Liver (tissue), 8 donors: ENCODE measurements at regions not wholly inside any gene's neighbourhood (a gene's known extent, or its start where the extent isn't known, plus 50 kb on each side); places are given as distances from the start of the nearest gene placed in this dataset.

Source experiments
- DNase-seq: peaks from one replicate; pipeline ENCODE4 v3.0.0-alpha.2; 2017; ENCODE audit warnings: low spot score
- H3K27ac ChIP-seq, 2 donors: one replicate each; pipeline ENCODE4 v1.7.0; 2013; ENCODE audit warnings: inconsistent platforms in 2 of 2, low read length in 2 of 2, control low read depth in 1 of 2, low read depth in 1 of 2, mild to moderate bottlenecking in 1 of 2
- H3K27me3 ChIP-seq, 4 donors: one replicate each; pipeline versions ENCODE4 v1.6.1 to v1.7.0; 2013; ENCODE audit warnings: low read length in 3 of 4, inconsistent platforms in 1 of 4, mild to moderate bottlenecking in 1 of 4, moderate library complexity in 1 of 4; ENCODE audit not compliant: control insufficient read depth in 4 of 4, insufficient read depth in 4 of 4
- H3K36me3 ChIP-seq, 4 donors: one replicate each; pipeline versions ENCODE4 v1.6.1 to v1.7.0; 2013; ENCODE audit warnings: low read length in 3 of 4, mild to moderate bottlenecking in 3 of 4, low read depth in 1 of 4, moderate library complexity in 1 of 4; ENCODE audit not compliant: control insufficient read depth in 4 of 4, insufficient read depth in 3 of 4
- H3K4me1 ChIP-seq, 4 donors: one replicate each; pipeline versions ENCODE4 v1.6.1 to v1.7.0; 2013; ENCODE audit warnings: low read length in 3 of 4, mild to moderate bottlenecking in 3 of 4, moderate library complexity in 1 of 4; ENCODE audit not compliant: control insufficient read depth in 4 of 4, insufficient read depth in 4 of 4
- H3K4me3 ChIP-seq, 3 donors: one replicate each; pipeline versions ENCODE4 v1.6.1 to v1.7.0; 2013; ENCODE audit warnings: low read length in 3 of 3, control low read depth in 1 of 3, low read depth in 1 of 3, mild to moderate bottlenecking in 1 of 3
- H3K9ac ChIP-seq, 2 donors: one replicate each; pipeline ENCODE4 v1.7.0; 2013; ENCODE audit warnings: low read length in 2 of 2, mild to moderate bottlenecking in 2 of 2, moderate library complexity in 2 of 2, control low read depth in 1 of 2, low read depth in 1 of 2
- H3K9me3 ChIP-seq, 4 donors: one replicate each; pipeline versions ENCODE4 v1.6.1 to v1.7.0; 2013; ENCODE audit warnings: low read length in 3 of 4; ENCODE audit not compliant: control insufficient read depth in 4 of 4
- EGR1 ChIP-seq, 2 donors: IDR thresholded peaks; 2 replicates each; pipeline ENCODE4 v1.6.1; 2016 to 2018; ENCODE audit warnings: antibody characterized with exemption in 2 of 2, low read depth in 2 of 2
- FOXA1 ChIP-seq: IDR thresholded peaks from 2 replicates; pipeline ENCODE4 v1.6.1; 2016; ENCODE audit warnings: antibody characterized with exemption
- FOXA2 ChIP-seq: IDR thresholded peaks from 2 replicates; pipeline ENCODE4 v1.6.1; 2016; ENCODE audit warnings: antibody characterized with exemption
- GABPA ChIP-seq, 2 donors: IDR thresholded peaks in 1 of 2; conservative IDR thresholded peaks in 1 of 2; 2 replicates each; pipeline ENCODE4 v1.6.1; 2016; ENCODE audit warnings: antibody characterized with exemption in 2 of 2, mild to moderate bottlenecking in 1 of 2, moderate library complexity in 1 of 2
- HNF4A ChIP-seq, 2 donors: conservative IDR thresholded peaks; 2 replicates each; pipeline ENCODE4 v1.6.1; 2016; ENCODE audit warnings: antibody characterized with exemption in 2 of 2, mild to moderate bottlenecking in 2 of 2
- HNF4G ChIP-seq: IDR thresholded peaks from 2 replicates; pipeline ENCODE4 v1.6.1; 2016; ENCODE audit warnings: antibody characterized with exemption
- JUND ChIP-seq, 2 donors: IDR thresholded peaks; 2 replicates each; pipeline ENCODE4 v1.6.1; 2016; ENCODE audit warnings: antibody characterized with exemption in 2 of 2
- NR2F2 ChIP-seq: IDR thresholded peaks from 2 replicates; pipeline ENCODE4 v1.6.1; 2016; ENCODE audit warnings: antibody characterized with exemption
- RAD21 ChIP-seq, 2 donors: IDR thresholded peaks; 2 replicates each; pipeline ENCODE4 v1.6.1; 2016; ENCODE audit warnings: antibody characterized with exemption in 2 of 2, mild to moderate bottlenecking in 2 of 2
- RXRA ChIP-seq, 2 donors: IDR thresholded peaks; 2 replicates each; pipeline ENCODE4 v1.6.1; 2017 to 2018; ENCODE audit warnings: antibody characterized with exemption in 2 of 2, mild to moderate bottlenecking in 1 of 2
- SP1 ChIP-seq: IDR thresholded peaks from 2 replicates; pipeline ENCODE4 v1.6.1; 2018; ENCODE audit warnings: antibody characterized with exemption, mild to moderate bottlenecking
- TAF1 ChIP-seq: conservative IDR thresholded peaks from 2 replicates; pipeline ENCODE4 v1.6.1; 2016; ENCODE audit warnings: antibody characterized with exemption, mild to moderate bottlenecking
- YY1 ChIP-seq: IDR thresholded peaks from 2 replicates; pipeline ENCODE4 v1.6.1; 2016; ENCODE audit warnings: antibody characterized with exemption, mild to moderate bottlenecking
- WGBS: extraction: QIAGEN DNeasy Blood & Tissue Kit; methylation state at CpG from one replicate; pipeline ENCODE4 v1.1.7; 2013; 5-methylcytosine and 5-hydroxymethylcytosine counted together
- TF ChIP-seq, protein P1 (sequence below): fragments of 150-350 bp; IDR thresholded peaks from 2 replicates; pipeline ENCODE4 v1.5.1; 2017; ENCODE audit warnings: improper control_type of control experiment, low read depth, low read length; ENCODE audit not compliant: missing input control
- TF ChIP-seq, protein P2 (sequence below): IDR thresholded peaks from 2 replicates; pipeline ENCODE4 v1.6.1; 2016; ENCODE audit warnings: antibody characterized with exemption
- TF ChIP-seq, protein P3 (sequence below): IDR thresholded peaks from 2 replicates; pipeline ENCODE4 v1.6.1; 2016; ENCODE audit warnings: antibody characterized with exemption, mild to moderate bottlenecking
- TF ChIP-seq, protein P4 (sequence below): IDR thresholded peaks from 2 replicates; pipeline ENCODE4 v1.6.1; 2016; ENCODE audit warnings: antibody characterized with exemption
- TF ChIP-seq, protein P5 (sequence below): IDR thresholded peaks from 2 replicates; pipeline ENCODE4 v1.6.1; 2016; ENCODE audit warnings: antibody characterized with exemption
- donor health status: healthy.
- donor health status: healthy.
- donor health status: healthy.
- donor health status: healthy.
- donor health status: healthy.

DNA sequence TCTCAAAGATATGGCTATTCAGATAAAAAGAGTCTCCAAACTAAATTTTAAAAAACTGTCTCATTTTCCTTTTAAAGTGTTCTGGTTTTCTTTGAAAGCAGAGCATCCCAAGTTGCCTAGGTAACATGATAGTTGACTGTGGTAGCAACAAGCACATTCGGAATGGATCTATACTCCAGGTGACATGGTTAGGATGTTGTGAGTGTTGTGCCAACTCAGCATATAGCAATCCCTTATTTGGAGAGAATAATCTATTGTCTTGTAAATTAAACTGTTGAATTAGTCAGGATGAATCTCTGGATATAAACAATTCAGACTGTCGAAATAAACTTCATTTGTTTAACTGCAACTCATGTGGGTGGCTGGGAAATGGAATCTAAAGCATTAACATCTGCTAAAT is 418.6 kb downstream of the TUSC7 start (continued):
- TF ChIP-seq, protein P1, sequence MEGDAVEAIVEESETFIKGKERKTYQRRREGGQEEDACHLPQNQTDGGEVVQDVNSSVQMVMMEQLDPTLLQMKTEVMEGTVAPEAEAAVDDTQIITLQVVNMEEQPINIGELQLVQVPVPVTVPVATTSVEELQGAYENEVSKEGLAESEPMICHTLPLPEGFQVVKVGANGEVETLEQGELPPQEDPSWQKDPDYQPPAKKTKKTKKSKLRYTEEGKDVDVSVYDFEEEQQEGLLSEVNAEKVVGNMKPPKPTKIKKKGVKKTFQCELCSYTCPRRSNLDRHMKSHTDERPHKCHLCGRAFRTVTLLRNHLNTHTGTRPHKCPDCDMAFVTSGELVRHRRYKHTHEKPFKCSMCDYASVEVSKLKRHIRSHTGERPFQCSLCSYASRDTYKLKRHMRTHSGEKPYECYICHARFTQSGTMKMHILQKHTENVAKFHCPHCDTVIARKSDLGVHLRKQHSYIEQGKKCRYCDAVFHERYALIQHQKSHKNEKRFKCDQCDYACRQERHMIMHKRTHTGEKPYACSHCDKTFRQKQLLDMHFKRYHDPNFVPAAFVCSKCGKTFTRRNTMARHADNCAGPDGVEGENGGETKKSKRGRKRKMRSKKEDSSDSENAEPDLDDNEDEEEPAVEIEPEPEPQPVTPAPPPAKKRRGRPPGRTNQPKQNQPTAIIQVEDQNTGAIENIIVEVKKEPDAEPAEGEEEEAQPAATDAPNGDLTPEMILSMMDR: no peak
- TF ChIP-seq FOXA1 (no peak), NR2F2 (no peak)

DNA sequence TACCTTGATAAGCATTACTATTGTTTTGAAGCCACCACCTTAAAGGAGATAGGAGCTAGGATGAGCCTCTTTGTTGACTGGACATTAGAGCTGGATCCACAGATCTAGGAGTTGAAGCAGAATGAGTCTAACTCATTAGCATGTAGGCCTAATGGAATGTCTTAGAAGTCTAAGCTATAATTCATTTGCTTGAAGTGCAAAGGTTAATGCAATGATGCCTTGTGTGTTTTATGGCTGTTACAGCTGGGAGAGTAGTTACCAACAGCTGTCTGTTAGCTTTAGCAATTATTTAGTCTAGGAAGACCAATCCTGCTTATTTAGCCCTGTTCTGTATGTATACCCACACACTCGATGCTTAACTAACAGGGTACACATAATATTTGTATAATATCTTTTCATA is 419.3 kb downstream of the TUSC7 start:
- TF ChIP-seq TAF1: no peak
- TF ChIP-seq SP1: no peak

DNA sequence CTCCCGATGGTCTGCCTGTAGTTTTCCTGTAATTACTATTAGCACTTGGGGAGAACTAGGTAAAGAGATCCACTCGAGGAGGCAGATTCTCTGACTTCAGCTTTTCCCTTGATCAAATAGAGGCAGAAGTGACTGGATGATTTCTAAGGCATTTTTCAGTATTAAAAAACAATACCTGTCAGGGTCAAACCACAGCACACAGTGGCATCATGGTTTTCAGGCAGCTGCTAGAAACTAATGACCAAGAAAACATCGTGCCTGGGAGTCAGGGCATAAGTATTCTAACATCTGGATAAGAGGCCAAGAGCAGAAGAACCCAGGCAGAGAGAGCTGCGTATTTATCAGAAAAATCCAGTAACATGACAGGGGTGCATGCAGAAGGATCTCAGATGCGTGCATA is 419.9 kb downstream of the TUSC7 start:
- Histone ChIP-seq H3K4me1 (peaks cover 0 to 8% (median 2%) of the 10 kb centered on the region in 4 donors), H3K9ac (no peak overlapping the region), H3K27ac (no peak overlapping the region), H3K27me3 (no peaks in the 10 kb centered on the region), H3K9me3 (no peaks in the 10 kb centered on the region), H3K4me3 (no peak overlapping the region), H3K36me3 (no peaks in the 10 kb centered on the region)
- no peak for TF ChIP-seq YY1
- no peak for TF ChIP-seq EGR1 (IDR thresholded peaks at IDR 0.05; ENCODE audit: low read depth in 2 of 2)
- TF ChIP-seq, protein P2, sequence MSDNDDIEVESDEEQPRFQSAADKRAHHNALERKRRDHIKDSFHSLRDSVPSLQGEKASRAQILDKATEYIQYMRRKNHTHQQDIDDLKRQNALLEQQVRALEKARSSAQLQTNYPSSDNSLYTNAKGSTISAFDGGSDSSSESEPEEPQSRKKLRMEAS: no peak
- no peak for TF ChIP-seq FOXA1
- TF ChIP-seq, protein P1: no peak
- no peak for TF ChIP-seq NR2F2
- TF ChIP-seq RXRA (IDR thresholded peaks at IDR 0.05): no peak
- TF ChIP-seq, protein P3, sequence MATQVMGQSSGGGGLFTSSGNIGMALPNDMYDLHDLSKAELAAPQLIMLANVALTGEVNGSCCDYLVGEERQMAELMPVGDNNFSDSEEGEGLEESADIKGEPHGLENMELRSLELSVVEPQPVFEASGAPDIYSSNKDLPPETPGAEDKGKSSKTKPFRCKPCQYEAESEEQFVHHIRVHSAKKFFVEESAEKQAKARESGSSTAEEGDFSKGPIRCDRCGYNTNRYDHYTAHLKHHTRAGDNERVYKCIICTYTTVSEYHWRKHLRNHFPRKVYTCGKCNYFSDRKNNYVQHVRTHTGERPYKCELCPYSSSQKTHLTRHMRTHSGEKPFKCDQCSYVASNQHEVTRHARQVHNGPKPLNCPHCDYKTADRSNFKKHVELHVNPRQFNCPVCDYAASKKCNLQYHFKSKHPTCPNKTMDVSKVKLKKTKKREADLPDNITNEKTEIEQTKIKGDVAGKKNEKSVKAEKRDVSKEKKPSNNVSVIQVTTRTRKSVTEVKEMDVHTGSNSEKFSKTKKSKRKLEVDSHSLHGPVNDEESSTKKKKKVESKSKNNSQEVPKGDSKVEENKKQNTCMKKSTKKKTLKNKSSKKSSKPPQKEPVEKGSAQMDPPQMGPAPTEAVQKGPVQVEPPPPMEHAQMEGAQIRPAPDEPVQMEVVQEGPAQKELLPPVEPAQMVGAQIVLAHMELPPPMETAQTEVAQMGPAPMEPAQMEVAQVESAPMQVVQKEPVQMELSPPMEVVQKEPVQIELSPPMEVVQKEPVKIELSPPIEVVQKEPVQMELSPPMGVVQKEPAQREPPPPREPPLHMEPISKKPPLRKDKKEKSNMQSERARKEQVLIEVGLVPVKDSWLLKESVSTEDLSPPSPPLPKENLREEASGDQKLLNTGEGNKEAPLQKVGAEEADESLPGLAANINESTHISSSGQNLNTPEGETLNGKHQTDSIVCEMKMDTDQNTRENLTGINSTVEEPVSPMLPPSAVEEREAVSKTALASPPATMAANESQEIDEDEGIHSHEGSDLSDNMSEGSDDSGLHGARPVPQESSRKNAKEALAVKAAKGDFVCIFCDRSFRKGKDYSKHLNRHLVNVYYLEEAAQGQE: no peak
- no peak for TF ChIP-seq FOXA2
- no peak for TF ChIP-seq JUND (IDR thresholded peaks at IDR 0.05)
- TF ChIP-seq GABPA (IDR thresholded peaks at IDR 0.05 in 1 of 2, conservative IDR thresholded peaks at IDR 0.05 in 1 of 2): no peak
- no peak for TF ChIP-seq TAF1
- no peak for TF ChIP-seq HNF4G
- TF ChIP-seq HNF4A (conservative IDR thresholded peaks at IDR 0.05): no peak
- no peak for TF ChIP-seq SP1
- TF ChIP-seq RAD21 (IDR thresholded peaks at IDR 0.05): no peak
- TF ChIP-seq, protein P4, sequence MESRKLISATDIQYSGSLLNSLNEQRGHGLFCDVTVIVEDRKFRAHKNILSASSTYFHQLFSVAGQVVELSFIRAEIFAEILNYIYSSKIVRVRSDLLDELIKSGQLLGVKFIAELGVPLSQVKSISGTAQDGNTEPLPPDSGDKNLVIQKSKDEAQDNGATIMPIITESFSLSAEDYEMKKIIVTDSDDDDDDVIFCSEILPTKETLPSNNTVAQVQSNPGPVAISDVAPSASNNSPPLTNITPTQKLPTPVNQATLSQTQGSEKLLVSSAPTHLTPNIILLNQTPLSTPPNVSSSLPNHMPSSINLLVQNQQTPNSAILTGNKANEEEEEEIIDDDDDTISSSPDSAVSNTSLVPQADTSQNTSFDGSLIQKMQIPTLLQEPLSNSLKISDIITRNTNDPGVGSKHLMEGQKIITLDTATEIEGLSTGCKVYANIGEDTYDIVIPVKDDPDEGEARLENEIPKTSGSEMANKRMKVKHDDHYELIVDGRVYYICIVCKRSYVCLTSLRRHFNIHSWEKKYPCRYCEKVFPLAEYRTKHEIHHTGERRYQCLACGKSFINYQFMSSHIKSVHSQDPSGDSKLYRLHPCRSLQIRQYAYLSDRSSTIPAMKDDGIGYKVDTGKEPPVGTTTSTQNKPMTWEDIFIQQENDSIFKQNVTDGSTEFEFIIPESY: no peak
- TF ChIP-seq, protein P5, sequence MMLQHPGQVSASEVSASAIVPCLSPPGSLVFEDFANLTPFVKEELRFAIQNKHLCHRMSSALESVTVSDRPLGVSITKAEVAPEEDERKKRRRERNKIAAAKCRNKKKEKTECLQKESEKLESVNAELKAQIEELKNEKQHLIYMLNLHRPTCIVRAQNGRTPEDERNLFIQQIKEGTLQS: no peak
- DNase-seq: no peak
- WGBS: 87% methylated on average over 5 of the region's 5 CpGs

More for the DNA sequence above, 419.3 kb downstream of the TUSC7 start:
- no peak for DNase-seq
- Histone ChIP-seq H3K27me3 (no peaks in the 10 kb centered on the region), H3K9ac (no peak overlapping the region), H3K27ac (no peak overlapping the region), H3K4me1 (peaks cover 0 to 8% (median 2%) of the 10 kb centered on the region in 4 donors), H3K9me3 (no peaks in the 10 kb centered on the region), H3K4me3 (no peak overlapping the region), H3K36me3 (no peaks in the 10 kb centered on the region)
- WGBS: 68% methylated on average over 1 of the region's 1 CpG
